ENCODE measurements at regions not wholly inside any gene's neighbourhood (a gene's known extent, or its start where the extent isn't known, plus 50 kb on each side); places are given as distances from the start of the nearest gene placed in this dataset.
"Not testable (repeated sequence)": the region's sequence is repeated elsewhere in the genome, so short reads cannot be mapped to it uniquely, and the experiment has no call there.

- no peak overlapping the region for H3K4me3 Mint-ChIP-seq
- no peak for ATAC-seq
- no peaks in the 10 kb centered on the region for H3K9me3 Mint-ChIP-seq
- peaks cover 11% of the 10 kb centered on the region for H3K27me3 Mint-ChIP-seq
- DNase-seq: no peak
- H3K27ac Mint-ChIP-seq: no peak overlapping the region
- H3K4me1 Mint-ChIP-seq: no peaks in the 10 kb centered on the region
Measured at GRCh38 chr22:48503035-48503625, 1324.5 kb downstream of the BRD1 start.

- DNase-seq: no peak
- no peaks in the 10 kb centered on the region for H3K9me3 Mint-ChIP-seq
- ATAC-seq: no peak
- H3K4me1 Mint-ChIP-seq: no peaks in the 10 kb centered on the region
- no peak overlapping the region for H3K27ac Mint-ChIP-seq
- H3K27me3 Mint-ChIP-seq: peaks cover 5% of the 10 kb centered on the region
- no peak overlapping the region for H3K4me3 Mint-ChIP-seq
Measured at GRCh38 chr22:48501231-48501750, 1326.4 kb downstream of the BRD1 start.

GRCh38 chr22:48500471-48501230 is 1327.0 kb downstream of the BRD1 start:
- Mint-ChIP-seq H3K27ac (no peak overlapping the region), H3K4me3 (no peak overlapping the region), H3K27me3 (peaks cover 8% of the 10 kb centered on the region), H3K4me1 (no peaks in the 10 kb centered on the region), H3K9me3 (no peaks in the 10 kb centered on the region)
- ATAC-seq (no peak), DNase-seq (no peak)

- Mint-ChIP-seq H3K27ac (no peak overlapping the region), H3K4me3 (no peak overlapping the region), H3K4me1 (no peaks in the 10 kb centered on the region), H3K9me3 (no peaks in the 10 kb centered on the region), H3K27me3 (peaks cover 17% of the 10 kb centered on the region)
- ATAC-seq: no peak
- DNase-seq: no peak
Measured at GRCh38 chr22:48499456-48500425, 1327.9 kb downstream of the BRD1 start.

- peaks cover 27% of the 10 kb centered on the region for H3K27me3 Mint-ChIP-seq
- H3K27ac Mint-ChIP-seq: no peak overlapping the region
- ATAC-seq (no peak), DNase-seq (no peak)
- no peak overlapping the region for H3K4me3 Mint-ChIP-seq
- H3K9me3 Mint-ChIP-seq: no peaks in the 10 kb centered on the region
- H3K4me1 Mint-ChIP-seq: no peaks in the 10 kb centered on the region
Measured at GRCh38 chr22:48498526-48499331, 1328.9 kb downstream of the BRD1 start.

- not testable (repeated sequence) for DNase-seq, H3K27ac Mint-ChIP-seq
Measured at GRCh38 chr22:48497743-48498520, 1329.7 kb downstream of the BRD1 start.

GRCh38 chr22:48496987-48497650 is 1330.6 kb downstream of the BRD1 start:
- ATAC-seq (no peak), DNase-seq (no peak)
- Mint-ChIP-seq H3K4me3 (no peak overlapping the region), H3K27ac (no peak overlapping the region), H3K27me3 (peaks cover 43% of the 10 kb centered on the region), H3K9me3 (no peaks in the 10 kb centered on the region), H3K4me1 (no peaks in the 10 kb centered on the region)

More at GRCh38 chr22:48497743-48498520, 1329.7 kb downstream of the BRD1 start:
- not testable (repeated sequence) for H3K4me1 Mint-ChIP-seq, H3K4me3 Mint-ChIP-seq, ATAC-seq, H3K9me3 Mint-ChIP-seq
- peaks cover 35% of the 10 kb centered on the region for H3K27me3 Mint-ChIP-seq

GRCh38 chr22:48496226-48496845 is 1331.3 kb downstream of the BRD1 start:
- DNase-seq (no peak), ATAC-seq (no peak)
- H3K9me3 Mint-ChIP-seq: no peaks in the 10 kb centered on the region
- H3K4me3 Mint-ChIP-seq: no peak overlapping the region
- H3K27ac Mint-ChIP-seq: no peak overlapping the region
- peaks cover under 1% of the 10 kb centered on the region for H3K4me1 Mint-ChIP-seq
- H3K27me3 Mint-ChIP-seq: peaks cover 51% of the 10 kb centered on the region

GRCh38 chr22:48495751-48496080 is 1332.0 kb downstream of the BRD1 start:
- H3K4me3 Mint-ChIP-seq: no peak overlapping the region
- H3K9me3 Mint-ChIP-seq: no peaks in the 10 kb centered on the region
- no peak overlapping the region for H3K27ac Mint-ChIP-seq
- ATAC-seq (no peak), DNase-seq (no peak)
- H3K4me1 Mint-ChIP-seq: peaks cover 6% of the 10 kb centered on the region
- peaks cover 57% of the 10 kb centered on the region for H3K27me3 Mint-ChIP-seq

- peaks cover 63% of the 10 kb centered on the region for H3K27me3 Mint-ChIP-seq
- no peak overlapping the region for H3K4me3 Mint-ChIP-seq
- H3K9me3 Mint-ChIP-seq: no peaks in the 10 kb centered on the region
- H3K27ac Mint-ChIP-seq: no peak overlapping the region
- peaks cover 7% of the 10 kb centered on the region for H3K4me1 Mint-ChIP-seq
- no peak for DNase-seq
- no peak for ATAC-seq
Measured at GRCh38 chr22:48494968-48495750, 1332.5 kb downstream of the BRD1 start.

- ATAC-seq (no peak), DNase-seq (no peak)
- Mint-ChIP-seq H3K4me3 (no peak overlapping the region), H3K9me3 (no peaks in the 10 kb centered on the region), H3K27me3 (peaks cover 65% of the 10 kb centered on the region), H3K4me1 (peaks cover 7% of the 10 kb centered on the region), H3K27ac (no peak overlapping the region)
Measured at GRCh38 chr22:48494256-48494967, 1333.3 kb downstream of the BRD1 start.

GRCh38 chr22:48493733-48494132 is 1333.9 kb downstream of the BRD1 start:
- Mint-ChIP-seq H3K9me3 (no peaks in the 10 kb centered on the region), H3K27me3 (peaks cover 67% of the 10 kb centered on the region), H3K4me3 (no peak overlapping the region), H3K27ac (no peak overlapping the region), H3K4me1 (peaks cover 7% of the 10 kb centered on the region)
- ATAC-seq (no peak), DNase-seq (no peak)

Data from stimulated activated naive CD8-positive, alpha-beta T cell treated with anti-CD3 and anti-CD28 coated beads, Interleukin-15, amount 100 ng/mL, for 72 hours (primary cell).